Testis (tissue), 2 donors: ENCODE measurements at regions not wholly inside any gene's neighbourhood (a gene's known extent, or its start where the extent isn't known, plus 50 kb on each side); places are given as distances from the start of the nearest gene placed in this dataset.

Experiments used
- DNase-seq: peaks from one replicate; pipeline ENCODE4 v3.0.0-alpha.2; 2019
- H3K27ac ChIP-seq, 2 donors: fragments of 200-600 bp; sonication (generic); one replicate each; pipeline ENCODE4 v1.5.1; 2019
- H3K27me3 ChIP-seq: fragments of 200-600 bp; sonication (generic); one replicate; pipeline ENCODE4 v1.5.1; 2019
- H3K36me3 ChIP-seq: fragments of 200-600 bp; sonication (generic); one replicate; pipeline ENCODE4 v1.5.1; 2017; ENCODE audit warnings: low read depth; ENCODE audit errors: missing control alignments
- H3K4me1 ChIP-seq: fragments of 200-600 bp; sonication (generic); one replicate; pipeline ENCODE4 v1.5.1; 2019
- H3K4me3 ChIP-seq, 2 donors: fragments of 200-600 bp; sonication (generic); one replicate each; pipeline ENCODE4 v1.5.1; 2017 to 2019
- H3K9me3 ChIP-seq: fragments of 200-600 bp; sonication (generic); one replicate; pipeline ENCODE4 v1.5.1; 2017
- POLR2A ChIP-seq: fragments of 450-650 bp; IDR thresholded peaks from one replicate; pipeline ENCODE4 v1.6.1; 2017; ENCODE audit warnings: antibody characterized with exemption, mild to moderate bottlenecking, moderate library complexity
- WGBS, 2 donors: methylation state at CpG; one replicate each; pipeline ENCODE4 v1.1.5; 2018; 5-methylcytosine and 5-hydroxymethylcytosine counted together
- intact Hi-C: fragments of 100-400 bp; cut with DNase I; formaldehyde crosslinking; loops from one replicate; pipeline ENCODE4 v1.15.1; 2023; ENCODE audit warnings: low total_unique reads
- TF ChIP-seq, protein P1 (sequence below), 3 experiments: fragments of 450-650 bp in 2 of 3; fragments of 200-600 bp in 1 of 3; sonication (generic) in 1 of 3; IDR thresholded peaks; one replicate each; pipeline ENCODE4 v1.5.1; 2016 to 2019; ENCODE audit warnings: antibody characterized with exemption in 3 of 3, mild to moderate bottlenecking in 2 of 3, moderate library complexity in 1 of 3

DNA sequence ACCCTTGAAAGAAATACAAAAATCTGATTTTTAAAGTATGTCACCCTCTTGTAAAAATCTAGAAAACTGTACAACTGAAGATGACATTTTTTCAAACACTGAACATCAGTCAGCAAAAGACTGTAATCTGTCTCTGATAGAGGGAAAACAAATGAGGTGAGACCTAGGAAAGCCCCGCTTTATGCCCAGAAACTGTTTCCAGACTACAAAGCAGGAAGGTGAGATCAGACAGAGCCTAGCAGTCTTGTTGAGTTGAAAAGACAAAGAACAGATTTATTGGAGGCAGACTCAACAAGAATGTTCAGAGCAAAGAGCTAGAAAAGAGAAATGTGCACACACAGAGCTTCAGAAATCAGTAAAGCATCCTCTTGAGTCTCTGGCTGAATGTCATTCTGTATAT is 873.6 kb downstream of the LRFN5 start:
- H3K4me3 ChIP-seq, result no peak overlapping the region
- H3K27me3 ChIP-seq, result no peaks in the 10 kb centered on the region
- TF ChIP-seq POLR2A, result no peak
- TF ChIP-seq, protein P1, sequence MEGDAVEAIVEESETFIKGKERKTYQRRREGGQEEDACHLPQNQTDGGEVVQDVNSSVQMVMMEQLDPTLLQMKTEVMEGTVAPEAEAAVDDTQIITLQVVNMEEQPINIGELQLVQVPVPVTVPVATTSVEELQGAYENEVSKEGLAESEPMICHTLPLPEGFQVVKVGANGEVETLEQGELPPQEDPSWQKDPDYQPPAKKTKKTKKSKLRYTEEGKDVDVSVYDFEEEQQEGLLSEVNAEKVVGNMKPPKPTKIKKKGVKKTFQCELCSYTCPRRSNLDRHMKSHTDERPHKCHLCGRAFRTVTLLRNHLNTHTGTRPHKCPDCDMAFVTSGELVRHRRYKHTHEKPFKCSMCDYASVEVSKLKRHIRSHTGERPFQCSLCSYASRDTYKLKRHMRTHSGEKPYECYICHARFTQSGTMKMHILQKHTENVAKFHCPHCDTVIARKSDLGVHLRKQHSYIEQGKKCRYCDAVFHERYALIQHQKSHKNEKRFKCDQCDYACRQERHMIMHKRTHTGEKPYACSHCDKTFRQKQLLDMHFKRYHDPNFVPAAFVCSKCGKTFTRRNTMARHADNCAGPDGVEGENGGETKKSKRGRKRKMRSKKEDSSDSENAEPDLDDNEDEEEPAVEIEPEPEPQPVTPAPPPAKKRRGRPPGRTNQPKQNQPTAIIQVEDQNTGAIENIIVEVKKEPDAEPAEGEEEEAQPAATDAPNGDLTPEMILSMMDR (IDR thresholded peaks at IDR 0.05), result no peak
- H3K27ac ChIP-seq, result no peak overlapping the region
- H3K9me3 ChIP-seq, result no peaks in the 10 kb centered on the region
- intact Hi-C loops, result no loop called here
- no peaks in the 10 kb centered on the region for H3K36me3 ChIP-seq
- no peaks in the 10 kb centered on the region for H3K4me1 ChIP-seq
- WGBS, 2 donors, result 82 to 83% methylated on average over 1 of the region's 1 CpG
- no peak for DNase-seq

- intact Hi-C loops, result no loop called here
- no peak for DNase-seq
- Histone ChIP-seq H3K36me3 (no peaks in the 10 kb centered on the region), H3K27ac (no peak overlapping the region), H3K27me3 (no peaks in the 10 kb centered on the region), H3K4me3 (no peak overlapping the region), H3K4me1 (no peaks in the 10 kb centered on the region), H3K9me3 (no peaks in the 10 kb centered on the region)
- no peak for TF ChIP-seq POLR2A
- TF ChIP-seq, protein P1 (IDR thresholded peaks at IDR 0.05), result no peak
- WGBS, 2 donors, result 36 to 45% methylated on average over 6 of the region's 6 CpGs
These were observed 868.6 kb downstream of the LRFN5 start for GRCh38 chr14:42475289-42475688.

- H3K27ac ChIP-seq, result no peak overlapping the region
- no peaks in the 10 kb centered on the region for H3K27me3 ChIP-seq
- WGBS, 2 donors, result 87 to 94% methylated on average over 3 of the region's 3 CpGs
- no peaks in the 10 kb centered on the region for H3K36me3 ChIP-seq
- no peak overlapping the region for H3K4me3 ChIP-seq
- intact Hi-C loops, result no loop called here
- H3K4me1 ChIP-seq, result no peaks in the 10 kb centered on the region
- no peaks in the 10 kb centered on the region for H3K9me3 ChIP-seq
- TF ChIP-seq, protein P1 (IDR thresholded peaks at IDR 0.05), result no peak
- no peak for TF ChIP-seq POLR2A
- no peak for DNase-seq
These were observed 863.7 kb downstream of the LRFN5 start for GRCh38 chr14:42470427-42470719.

- Histone ChIP-seq H3K9me3 (no peaks in the 10 kb centered on the region), H3K27ac (no peak overlapping the region), H3K4me1 (no peaks in the 10 kb centered on the region), H3K27me3 (no peaks in the 10 kb centered on the region), H3K36me3 (no peaks in the 10 kb centered on the region), H3K4me3 (no peak overlapping the region)
- WGBS, 2 donors, result 88 to 91% methylated on average over 6 of the region's 6 CpGs
- no peak for TF ChIP-seq POLR2A
- TF ChIP-seq, protein P1 (IDR thresholded peaks at IDR 0.05), result no peak
- intact Hi-C loops, result no loop called here
- DNase-seq, result no peak
These were observed 863.2 kb downstream of the LRFN5 start for GRCh38 chr14:42469637-42470426.

DNA sequence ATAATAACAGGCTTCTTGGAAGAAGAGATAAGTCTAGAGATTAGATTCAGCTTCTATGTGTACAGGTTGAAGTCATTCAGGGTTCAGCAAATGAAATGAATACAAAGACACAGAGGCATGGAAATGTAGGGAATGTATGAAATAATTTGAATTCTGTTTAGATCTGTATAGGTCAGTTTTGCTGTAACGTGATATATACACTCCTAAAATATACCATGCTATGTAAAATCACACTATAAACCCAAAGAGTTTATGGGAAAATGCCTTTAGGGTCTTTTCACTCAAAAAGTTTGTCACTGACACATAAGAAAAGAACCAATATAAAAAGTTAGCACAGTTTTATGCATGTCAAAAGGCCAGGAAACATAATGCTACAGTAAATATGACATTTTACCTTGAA is 854.0 kb downstream of the LRFN5 start:
- DNase-seq, result no peak
- WGBS, 2 donors, result 77 to 82% methylated on average over 1 of the region's 1 CpG
- Histone ChIP-seq H3K4me3 (no peak overlapping the region), H3K27me3 (no peaks in the 10 kb centered on the region), H3K9me3 (no peaks in the 10 kb centered on the region), H3K27ac (no peak overlapping the region), H3K4me1 (no peaks in the 10 kb centered on the region), H3K36me3 (no peaks in the 10 kb centered on the region)
- intact Hi-C loops, result no loop called here
- TF ChIP-seq, protein P1 (IDR thresholded peaks at IDR 0.05), result no peak
- TF ChIP-seq POLR2A, result no peak
